Lower lobe of right lung (tissue), 2 donors: ENCODE measurements at regions not wholly inside any gene's neighbourhood (a gene's known extent, or its start where the extent isn't known, plus 50 kb on each side); places are given as distances from the start of the nearest gene placed in this dataset.
A peak's percentile ranks its signal among the peaks of the same experiment; 100 is the strongest.

Source experiments
- ATAC-seq, 2 donors: fragments of 200-7000 bp; cut with Tn5 transposase; one replicate each; pipeline ENCODE4 v1.9.1; 2020 to 2022; ENCODE audit warnings: mild to moderate bottlenecking in 2 of 2, moderate library complexity in 2 of 2
- DNase-seq: peaks from one replicate; pipeline ENCODE4 v3.0.0-alpha.2; 2020
- H3K27ac ChIP-seq: fragments of 200-600 bp; one replicate; pipeline ENCODE4 v1.8.0; 2022
- H3K27me3 ChIP-seq: fragments of 200-600 bp; one replicate; pipeline ENCODE4 v1.8.0; 2022; ENCODE audit warnings: low read depth
- H3K36me3 ChIP-seq: fragments of 200-600 bp; one replicate; pipeline ENCODE4 v1.8.0; 2022; ENCODE audit warnings: mild to moderate bottlenecking
- H3K4me1 ChIP-seq: fragments of 200-600 bp; one replicate; pipeline ENCODE4 v1.8.0; 2022
- H3K4me3 ChIP-seq: fragments of 200-600 bp; one replicate; pipeline ENCODE4 v1.8.0; 2022; ENCODE audit warnings: mild to moderate bottlenecking
- H3K9me3 ChIP-seq: fragments of 200-600 bp; one replicate; pipeline ENCODE4 v1.8.0; 2022
- intact Hi-C: fragments of 100-400 bp; cut with DNase I; formaldehyde crosslinking; loops from one replicate; pipeline ENCODE4 v1.11.0; 2022
- TF ChIP-seq, protein P1 (sequence below): fragments of 200-600 bp; IDR thresholded peaks from one replicate; pipeline ENCODE4 v1.8.0; 2022; ENCODE audit warnings: antibody characterized with exemption, mild to moderate bottlenecking
- donor health status: DM: no; HTN: yes; CAD: no; lungs with severe emphysema.

DNA sequence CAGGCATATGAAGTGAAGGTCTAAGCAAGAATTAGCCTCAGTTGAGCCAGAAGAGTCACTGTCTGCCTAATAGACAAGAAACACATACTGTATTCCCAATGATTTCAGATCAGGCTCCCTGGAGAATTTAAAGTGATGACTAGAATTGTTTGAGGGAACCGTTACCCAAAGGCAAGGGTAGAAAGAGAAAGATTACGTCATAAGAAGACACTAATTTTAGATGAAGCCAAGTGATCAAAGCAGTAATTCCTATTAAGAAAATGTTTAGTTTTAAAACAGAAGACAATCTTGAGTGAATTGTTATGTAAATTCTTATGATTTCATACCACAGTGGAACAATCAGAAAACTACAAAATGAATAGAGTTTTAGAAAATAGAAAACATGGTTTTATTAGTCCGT lies 194.5 kb upstream of the ARSJ start:
- DNase-seq (no peak), ATAC-seq (no peak)
- H3K27me3 ChIP-seq: no peaks in the 10 kb centered on the region
- intact Hi-C loops: no loop called here
- H3K4me3 ChIP-seq: no peak overlapping the region
- no peaks in the 10 kb centered on the region for H3K36me3 ChIP-seq
- H3K27ac ChIP-seq: no peak overlapping the region
- TF ChIP-seq, protein P1, sequence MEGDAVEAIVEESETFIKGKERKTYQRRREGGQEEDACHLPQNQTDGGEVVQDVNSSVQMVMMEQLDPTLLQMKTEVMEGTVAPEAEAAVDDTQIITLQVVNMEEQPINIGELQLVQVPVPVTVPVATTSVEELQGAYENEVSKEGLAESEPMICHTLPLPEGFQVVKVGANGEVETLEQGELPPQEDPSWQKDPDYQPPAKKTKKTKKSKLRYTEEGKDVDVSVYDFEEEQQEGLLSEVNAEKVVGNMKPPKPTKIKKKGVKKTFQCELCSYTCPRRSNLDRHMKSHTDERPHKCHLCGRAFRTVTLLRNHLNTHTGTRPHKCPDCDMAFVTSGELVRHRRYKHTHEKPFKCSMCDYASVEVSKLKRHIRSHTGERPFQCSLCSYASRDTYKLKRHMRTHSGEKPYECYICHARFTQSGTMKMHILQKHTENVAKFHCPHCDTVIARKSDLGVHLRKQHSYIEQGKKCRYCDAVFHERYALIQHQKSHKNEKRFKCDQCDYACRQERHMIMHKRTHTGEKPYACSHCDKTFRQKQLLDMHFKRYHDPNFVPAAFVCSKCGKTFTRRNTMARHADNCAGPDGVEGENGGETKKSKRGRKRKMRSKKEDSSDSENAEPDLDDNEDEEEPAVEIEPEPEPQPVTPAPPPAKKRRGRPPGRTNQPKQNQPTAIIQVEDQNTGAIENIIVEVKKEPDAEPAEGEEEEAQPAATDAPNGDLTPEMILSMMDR: no peak
- no peaks in the 10 kb centered on the region for H3K4me1 ChIP-seq
- no peaks in the 10 kb centered on the region for H3K9me3 ChIP-seq

GRCh38 chr4:114177628-114178027 lies 198.2 kb upstream of the ARSJ start:
- Histone ChIP-seq H3K4me3 (no peak overlapping the region), H3K4me1 (no peaks in the 10 kb centered on the region), H3K27me3 (no peaks in the 10 kb centered on the region), H3K36me3 (no peaks in the 10 kb centered on the region), H3K9me3 (no peaks in the 10 kb centered on the region), H3K27ac (no peak overlapping the region)
- ATAC-seq (no peak), DNase-seq (no peak)
- TF ChIP-seq, protein P1: no peak
- intact Hi-C loops: no loop called here

DNA sequence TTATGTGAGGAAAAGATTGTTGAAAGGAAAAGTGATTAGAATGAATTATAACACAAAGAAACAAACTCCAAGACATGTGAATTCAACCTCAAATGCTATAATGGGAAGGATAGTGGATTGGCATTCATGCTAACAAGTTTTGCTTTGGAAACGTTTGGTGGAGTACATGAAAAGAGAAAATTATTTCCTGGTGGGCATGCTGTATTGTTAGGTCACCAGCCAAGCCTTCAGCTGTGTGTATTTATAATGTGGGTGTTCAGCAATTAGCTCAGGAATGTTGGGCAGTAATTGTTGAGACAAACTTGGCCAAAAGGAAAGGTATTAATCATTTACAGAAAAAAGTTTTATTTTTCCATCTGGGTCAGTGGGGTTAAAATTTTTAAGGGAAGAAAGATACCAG lies 198.9 kb upstream of the ARSJ start:
- TF ChIP-seq, protein P1: no peak
- DNase-seq (no peak), ATAC-seq (no peak)
- intact Hi-C loops: no loop called here
- no peaks in the 10 kb centered on the region for H3K4me1 ChIP-seq
- no peak overlapping the region for H3K27ac ChIP-seq
- H3K9me3 ChIP-seq: no peaks in the 10 kb centered on the region
- no peak overlapping the region for H3K4me3 ChIP-seq
- no peaks in the 10 kb centered on the region for H3K36me3 ChIP-seq
- no peaks in the 10 kb centered on the region for H3K27me3 ChIP-seq

GRCh38 chr4:114180481-114180880 lies 201.0 kb upstream of the ARSJ start:
- DNase-seq: no peak
- no peak overlapping the region for H3K27ac ChIP-seq
- no peaks in the 10 kb centered on the region for H3K36me3 ChIP-seq
- TF ChIP-seq, protein P1: peak; percentile 36
- no peaks in the 10 kb centered on the region for H3K27me3 ChIP-seq
- no peaks in the 10 kb centered on the region for H3K9me3 ChIP-seq
- no peaks in the 10 kb centered on the region for H3K4me1 ChIP-seq
- H3K4me3 ChIP-seq: no peak overlapping the region
- intact Hi-C loops: no loop called here
- ATAC-seq: peak in 1 of 2 donors; percentile 61

DNA sequence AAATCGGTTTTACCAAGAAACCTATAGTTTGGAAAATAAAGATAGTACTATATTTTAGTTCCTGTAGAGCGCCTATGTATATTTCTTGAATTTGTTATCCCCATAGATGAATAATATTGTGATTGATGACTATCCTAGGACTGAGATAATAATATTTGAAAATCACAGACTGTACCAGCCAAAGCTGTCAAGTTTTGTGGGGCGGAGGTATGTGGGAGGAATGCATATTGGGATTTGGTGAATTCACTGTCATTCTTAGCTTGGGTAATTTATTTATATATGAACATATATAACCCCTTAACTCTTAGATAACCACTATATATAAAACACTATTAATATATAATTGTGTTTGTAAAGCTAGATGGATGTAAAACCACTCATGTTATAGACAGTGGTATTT lies 205.5 kb upstream of the ARSJ start:
- Histone ChIP-seq H3K27me3 (no peaks in the 10 kb centered on the region), H3K4me3 (no peak overlapping the region), H3K4me1 (no peaks in the 10 kb centered on the region), H3K36me3 (no peaks in the 10 kb centered on the region), H3K9me3 (no peaks in the 10 kb centered on the region), H3K27ac (no peak overlapping the region)
- TF ChIP-seq, protein P1: no peak
- DNase-seq (no peak), ATAC-seq (no peak)
- intact Hi-C loops: no loop called here

DNA sequence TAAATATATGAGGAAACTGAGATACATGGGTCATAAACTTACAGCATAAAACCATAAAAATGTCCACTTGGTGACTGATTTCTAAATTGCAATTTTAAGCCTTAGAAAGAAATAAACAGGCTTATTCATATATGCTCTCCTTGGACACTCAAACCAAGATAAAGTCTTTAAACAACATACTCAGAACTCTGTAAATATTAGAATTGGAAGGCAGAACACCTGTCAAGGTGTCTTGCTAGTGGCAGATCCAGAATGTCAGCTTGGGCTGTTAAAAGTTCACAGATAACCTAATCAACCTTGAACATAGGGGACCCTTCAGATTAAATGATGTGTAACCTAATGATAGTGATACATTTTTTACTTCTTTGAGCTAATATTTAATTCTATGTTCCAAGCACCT lies 208.1 kb upstream of the ARSJ start:
- intact Hi-C loops: no loop called here
- Histone ChIP-seq H3K27me3 (no peaks in the 10 kb centered on the region), H3K4me3 (no peak overlapping the region), H3K27ac (no peak overlapping the region), H3K9me3 (no peaks in the 10 kb centered on the region), H3K36me3 (no peaks in the 10 kb centered on the region), H3K4me1 (no peaks in the 10 kb centered on the region)
- DNase-seq (no peak), ATAC-seq (no peak)
- TF ChIP-seq, protein P1: no peak
